Urinary bladder (tissue), 3 donors: ENCODE measurements at regions not wholly inside any gene's neighbourhood (a gene's known extent, or its start where the extent isn't known, plus 50 kb on each side); places are given as distances from the start of the nearest gene placed in this dataset.
"Not testable (repeated sequence)": the region's sequence is repeated elsewhere in the genome, so short reads cannot be mapped to it uniquely, and the experiment has no call there.

Experiments used
- DNase-seq: peaks from one replicate; pipeline ENCODE4 v3.0.0-alpha.2; 2015; ENCODE audit errors: extremely low spot score
- H3K27ac ChIP-seq: one replicate; pipeline ENCODE4 v1.5.1; 2013; ENCODE audit warnings: low read depth, mild to moderate bottlenecking, moderate library complexity
- H3K36me3 ChIP-seq: one replicate; pipeline ENCODE4 v1.6.1; 2013; ENCODE audit warnings: mild to moderate bottlenecking, moderate library complexity; ENCODE audit not compliant: insufficient read depth
- H3K4me1 ChIP-seq: one replicate; pipeline ENCODE4 v1.6.1; 2013; ENCODE audit warnings: mild to moderate bottlenecking, moderate library complexity; ENCODE audit not compliant: insufficient read depth
- H3K4me3 ChIP-seq: one replicate; pipeline ENCODE4 v1.5.1; 2013; ENCODE audit warnings: low read depth, low read length
- WGBS: extraction: QIAGEN DNeasy Blood & Tissue Kit; methylation state at CpG from one replicate; pipeline ENCODE4 v1.1.7; 2013; 5-methylcytosine and 5-hydroxymethylcytosine counted together
- donor health status: healthy with polysubstance abuse.
- donor health status: healthy.

DNA sequence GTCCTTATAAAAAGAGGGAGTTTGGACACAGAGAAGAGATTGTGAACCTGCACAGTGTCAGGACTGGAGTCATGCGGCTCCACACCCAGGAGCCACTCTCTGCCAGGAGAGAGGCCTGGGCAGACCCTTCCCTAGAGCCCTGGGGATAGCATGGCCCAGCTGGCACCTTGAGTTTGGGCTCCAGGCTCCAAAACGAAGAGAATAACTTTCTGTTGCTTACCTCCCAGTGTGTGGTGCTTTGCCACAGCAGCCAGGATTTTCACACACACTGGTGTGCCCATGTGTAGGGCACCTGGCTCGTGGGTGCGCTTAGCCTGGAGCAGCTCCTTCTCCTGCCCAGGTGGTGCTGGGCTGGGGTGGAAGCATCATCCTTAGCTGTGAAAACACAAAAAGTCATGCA, 344.3 kb downstream of the TEX29 start:
- Histone ChIP-seq H3K4me1 (no peaks in the 10 kb centered on the region), H3K4me3 (no peak overlapping the region), H3K36me3 (no peaks in the 10 kb centered on the region), H3K27ac (no peak overlapping the region)
- no peak for DNase-seq
- 86% methylated on average over 4 of the region's 4 CpGs for WGBS

DNA sequence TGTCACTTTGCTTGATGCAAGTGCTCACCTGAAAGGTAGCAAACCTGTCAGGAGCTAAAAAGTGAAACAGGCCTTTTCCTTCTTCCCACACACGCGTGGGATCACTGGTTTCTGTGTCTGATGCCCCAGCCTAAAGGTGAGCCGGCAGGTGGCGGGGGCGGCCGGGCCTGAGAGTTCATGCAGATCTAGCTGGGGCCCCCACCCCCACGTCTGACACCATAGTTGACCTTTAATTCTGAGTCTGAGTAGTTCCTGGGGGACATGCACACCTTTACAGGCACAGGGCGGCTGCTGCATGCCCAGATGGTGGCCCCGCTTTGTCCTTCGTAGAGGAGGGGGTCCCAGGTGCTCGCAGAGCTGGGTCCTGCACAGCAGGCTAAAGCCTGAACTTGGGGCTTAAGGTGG, 345.3 kb downstream of the TEX29 start:
- no peaks in the 10 kb centered on the region for H3K36me3 ChIP-seq
- WGBS: 86% methylated on average over 11 of the region's 11 CpGs
- DNase-seq: no peak
- no peak overlapping the region for H3K4me3 ChIP-seq
- H3K4me1 ChIP-seq: no peaks in the 10 kb centered on the region
- H3K27ac ChIP-seq: no peak overlapping the region

DNA sequence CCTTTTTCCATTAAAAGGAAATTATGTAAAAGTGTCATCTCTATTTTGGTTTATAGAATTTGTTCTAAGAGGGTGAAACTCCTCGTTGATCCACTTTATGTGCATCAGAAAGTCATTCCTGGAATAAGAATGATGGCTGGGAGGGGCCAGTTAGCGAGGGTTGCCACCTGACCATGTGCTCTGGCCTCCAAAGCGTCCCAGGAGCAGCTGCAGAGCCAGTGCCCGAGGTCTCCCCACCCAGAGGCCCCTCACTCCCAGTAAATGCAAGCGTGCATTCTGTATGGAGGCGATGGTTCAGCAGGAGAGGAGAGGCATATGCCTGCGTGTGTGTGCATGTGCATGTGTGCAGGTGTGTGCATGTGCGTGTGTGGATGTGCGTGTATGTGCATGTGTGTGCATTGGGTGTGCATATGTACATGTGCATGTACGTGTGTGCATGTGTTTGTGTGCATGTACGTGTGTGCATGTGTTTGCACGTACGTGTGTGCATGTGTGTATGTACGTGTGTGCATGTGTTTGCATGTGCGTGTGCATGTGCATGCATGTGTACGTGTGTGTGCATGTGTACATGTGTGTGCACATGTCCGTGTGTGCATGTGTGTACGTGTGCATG, 345.8 kb downstream of the TEX29 start:
- Histone ChIP-seq H3K27ac (no peak overlapping the region), H3K4me3 (no peak overlapping the region), H3K4me1 (no peaks in the 10 kb centered on the region), H3K36me3 (no peaks in the 10 kb centered on the region)
- DNase-seq: no peak
- WGBS: 87% methylated on average over 18 of the region's 18 CpGs

DNA sequence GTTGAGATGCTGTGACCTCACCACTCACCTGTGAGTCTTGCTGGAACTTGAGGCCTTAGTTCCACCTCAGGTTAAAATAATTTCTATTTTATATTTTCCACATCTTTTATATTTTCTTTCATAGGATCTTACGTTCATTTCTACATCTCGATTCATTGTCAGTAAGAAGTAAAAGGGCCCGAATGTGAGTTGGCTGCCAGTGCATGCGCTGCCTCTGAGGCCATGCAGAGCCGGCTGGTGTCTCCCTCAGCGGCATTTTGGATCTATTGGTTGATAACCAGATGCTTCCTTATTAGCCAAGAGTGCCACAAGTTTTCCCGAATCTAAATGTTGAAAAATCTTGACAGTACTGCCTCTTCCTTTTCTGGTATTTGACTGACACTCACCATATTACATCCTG, 347.3 kb downstream of the TEX29 start:
- no peak overlapping the region for H3K27ac ChIP-seq
- H3K4me3 ChIP-seq: no peak overlapping the region
- no peaks in the 10 kb centered on the region for H3K4me1 ChIP-seq
- no peak for DNase-seq
- no peaks in the 10 kb centered on the region for H3K36me3 ChIP-seq
- 94% methylated on average over 7 of the region's 7 CpGs for WGBS

DNA sequence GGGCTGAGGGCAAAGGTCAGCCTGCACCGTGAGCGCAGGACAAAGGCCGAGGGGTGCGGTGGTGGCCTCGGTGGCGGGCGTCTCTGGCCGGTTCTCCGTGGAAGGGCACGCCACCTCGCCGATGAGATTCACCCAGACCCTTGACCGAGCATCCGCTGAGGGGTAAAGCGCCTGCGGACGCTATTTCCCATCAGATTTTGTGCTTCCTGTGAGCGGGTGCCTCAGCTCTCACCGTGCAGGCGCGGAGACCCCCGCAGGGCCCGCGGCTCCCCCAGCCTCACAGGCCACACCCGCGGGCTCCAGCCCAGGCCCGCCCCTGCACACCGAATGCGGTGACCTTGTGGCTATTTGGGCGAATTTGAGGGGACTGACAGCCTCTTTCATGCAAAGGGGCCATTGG, 348.0 kb downstream of the TEX29 start:
- 95% methylated on average over 30 of the region's 30 CpGs for WGBS
- DNase-seq: no peak
- H3K4me1 ChIP-seq: no peaks in the 10 kb centered on the region
- no peak overlapping the region for H3K4me3 ChIP-seq
- no peak overlapping the region for H3K27ac ChIP-seq
- no peaks in the 10 kb centered on the region for H3K36me3 ChIP-seq

DNA sequence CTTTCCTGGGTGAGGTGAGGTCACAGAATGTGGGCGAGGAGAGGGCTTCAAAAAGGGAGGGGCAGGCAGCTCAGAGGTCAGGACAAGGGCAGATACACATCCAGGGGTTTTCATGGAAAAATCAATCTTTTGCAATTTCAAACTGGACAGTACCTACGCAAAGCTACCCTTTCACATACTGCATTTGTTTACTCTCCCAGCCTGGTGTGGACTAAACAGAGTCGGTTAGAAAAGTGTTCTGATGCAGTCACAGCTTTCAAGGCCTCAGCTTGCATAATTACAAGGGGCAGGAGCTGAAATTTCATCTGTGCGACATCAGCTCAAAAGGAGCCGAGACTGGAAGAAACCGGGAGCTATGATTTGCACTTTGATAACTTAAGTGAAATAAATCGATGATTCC, 351.8 kb downstream of the TEX29 start:
- H3K4me1 ChIP-seq, H3K27ac ChIP-seq, H3K4me3 ChIP-seq, H3K36me3 ChIP-seq, DNase-seq: not testable (repeated sequence)
- 83% methylated on average over 4 of the region's 7 CpGs for WGBS

DNA sequence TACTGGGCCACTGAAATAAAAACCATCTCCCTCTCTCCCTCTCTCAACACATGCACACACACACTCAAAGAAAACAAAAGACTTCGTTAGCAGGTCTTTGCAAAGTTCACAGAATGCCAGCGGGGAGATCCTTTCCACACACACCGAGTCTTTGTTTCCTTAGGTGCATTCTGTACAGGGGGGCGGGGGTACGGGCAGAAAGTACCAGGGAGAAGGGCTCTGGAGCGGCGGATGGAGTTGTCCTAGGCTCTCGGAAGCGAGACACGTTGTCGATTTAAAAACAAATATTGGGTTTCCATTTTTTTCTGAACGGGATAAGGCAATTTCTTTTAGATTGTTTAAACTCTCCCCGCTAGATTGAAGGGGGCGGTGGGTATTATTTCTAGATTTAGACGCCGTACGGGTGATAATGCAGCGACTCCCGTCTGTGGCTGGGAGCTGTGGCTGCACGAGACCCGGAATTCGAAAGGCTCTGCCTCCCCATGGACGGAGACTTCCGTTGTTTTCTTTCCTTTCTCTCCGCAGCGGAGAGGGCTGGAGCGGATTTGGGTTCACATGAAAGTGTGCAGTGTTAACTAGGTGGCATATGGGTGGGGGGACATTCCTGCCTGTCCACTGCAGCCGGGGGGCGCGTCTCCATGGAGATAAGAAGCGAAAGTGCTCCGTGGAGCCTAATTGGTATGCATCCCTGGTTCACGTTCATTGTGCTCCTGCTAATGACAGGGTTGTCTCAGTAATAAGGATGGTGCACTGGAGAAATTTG, 357.9 kb downstream of the TEX29 start:
- H3K27ac ChIP-seq, H3K36me3 ChIP-seq, DNase-seq, H3K4me3 ChIP-seq, H3K4me1 ChIP-seq: not testable (repeated sequence)
- no CpG with 5 or more reads among the region's 33 CpGs for WGBS

GRCh38 chr13:111679645-111680044, 359.2 kb downstream of the TEX29 start:
- not testable (repeated sequence) for DNase-seq, H3K4me3 ChIP-seq, H3K4me1 ChIP-seq, H3K36me3 ChIP-seq, H3K27ac ChIP-seq
- no CpG with 5 or more reads among the region's 15 CpGs for WGBS

- not testable (repeated sequence) for DNase-seq
- WGBS: no CpG with 5 or more reads among the region's 13 CpGs
These were observed 359.7 kb downstream of the TEX29 start for GRCh38 chr13:111680100-111680499.

DNA sequence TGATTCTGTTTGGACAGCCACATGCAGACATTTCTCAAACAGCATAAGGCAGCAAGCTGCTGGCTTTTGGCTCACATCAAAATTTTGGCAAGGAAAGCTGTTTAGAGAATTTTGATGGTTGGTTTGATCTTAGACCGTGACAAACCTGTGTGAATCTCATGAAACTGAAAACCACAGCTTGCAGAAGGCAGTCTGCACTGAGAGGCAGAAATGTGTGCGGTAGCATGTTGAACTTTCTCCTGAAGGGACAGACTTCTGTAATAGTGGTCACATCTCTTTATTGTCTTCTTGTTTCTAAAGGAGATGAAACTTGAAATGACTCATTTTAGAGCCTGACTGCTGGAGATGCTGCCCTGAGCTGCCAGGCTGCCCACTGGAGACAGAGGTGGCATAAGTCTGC, 371.6 kb downstream of the TEX29 start:
- not testable (repeated sequence) for DNase-seq, H3K4me1 ChIP-seq, H3K36me3 ChIP-seq, H3K27ac ChIP-seq, H3K4me3 ChIP-seq
- 41% methylated on average over 2 of the region's 2 CpGs for WGBS

More at GRCh38 chr13:111680100-111680499, 359.7 kb downstream of the TEX29 start:
- H3K4me1 ChIP-seq, H3K36me3 ChIP-seq, H3K4me3 ChIP-seq, H3K27ac ChIP-seq: not testable (repeated sequence)

GRCh38 chr13:111696121-111696520, 370.8 kb upstream of the SOX1 start:
- not testable (repeated sequence) for H3K27ac ChIP-seq, DNase-seq, H3K36me3 ChIP-seq, H3K4me3 ChIP-seq, H3K4me1 ChIP-seq
- no CpG with 5 or more reads among the region's 11 CpGs for WGBS

DNA sequence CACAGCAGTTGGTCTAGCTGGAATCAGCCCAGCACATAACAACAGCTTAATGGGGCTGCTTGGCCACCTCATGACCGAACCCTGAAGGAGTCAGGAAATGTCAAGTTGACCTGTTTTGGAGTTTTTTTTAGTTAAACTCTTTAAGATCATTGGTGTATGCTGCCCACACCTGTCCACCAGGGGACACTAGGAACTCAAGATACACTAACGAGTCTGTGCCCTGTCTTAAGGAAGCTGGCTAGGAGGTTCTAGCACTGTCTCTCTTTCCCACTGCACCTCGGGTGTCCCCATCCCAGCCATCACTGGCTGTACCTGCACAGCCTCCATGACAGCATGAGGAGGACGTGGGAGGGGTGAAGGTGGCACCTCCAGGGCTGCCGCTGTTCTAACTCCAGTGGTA, 364.9 kb upstream of the SOX1 start:
- not testable (repeated sequence) for H3K27ac ChIP-seq, H3K36me3 ChIP-seq, H3K4me3 ChIP-seq, DNase-seq, H3K4me1 ChIP-seq
- no CpG with 5 or more reads among the region's 5 CpGs for WGBS
